Common myeloid progenitor, CD34-positive (primary cell): ENCODE measurements at regions not wholly inside any gene's neighbourhood (a gene's known extent, or its start where the extent isn't known, plus 50 kb on each side); places are given as distances from the start of the nearest gene placed in this dataset.

Experiments used
- CTCF ChIA-PET: fragments of 350-600 bp; sonication (Branson Sonifier 250); formaldehyde crosslinking; loops from one replicate; lab custom pipeline; 2021; ENCODE audit warnings: antibody characterized with exemption; lab: Charles Lee
- POLR2A ChIA-PET: fragments of 350-600 bp; sonication (Branson Sonifier 250); formaldehyde crosslinking; loops from one replicate; lab custom pipeline; 2021; ENCODE audit warnings: antibody characterized with exemption; lab: Charles Lee
- DNase-seq, 3 donors: peaks; one replicate each; pipeline versions ENCODE4 v3.0.0 to v3.0.0-alpha.2; 2013
- H3K27ac ChIP-seq, 2 experiments: 1 replicate in 1 of 2; 2 replicates in 1 of 2; pipeline ENCODE4 v1.7.0; 2013; ENCODE audit warnings: inconsistent platforms in 2 of 2, low read length in 2 of 2, mild to moderate bottlenecking in 2 of 2, low read depth in 1 of 2, moderate library complexity in 1 of 2; ENCODE audit not compliant: severe bottlenecking in 2 of 2, insufficient read depth in 1 of 2, poor library complexity in 1 of 2
- H3K27me3 ChIP-seq, 5 experiments: replicated peaks in 2 of 5; 1 replicate in 3 of 5; 2 replicates in 2 of 5; pipeline versions ENCODE4 v1.6.1 to v1.7.0; 2013; ENCODE audit warnings: low read length in 4 of 5, mild to moderate bottlenecking in 2 of 5, moderate library complexity in 2 of 5, inconsistent platforms in 1 of 5; ENCODE audit not compliant: insufficient read depth in 5 of 5, control insufficient read depth in 4 of 5
- H3K36me3 ChIP-seq, 4 experiments: 1 replicate in 2 of 4; 2 replicates in 2 of 4; pipeline versions ENCODE4 v1.6.1 to v1.7.0; 2013; ENCODE audit warnings: low read length in 3 of 4, control low read depth in 1 of 4, mild to moderate bottlenecking in 1 of 4; ENCODE audit not compliant: control insufficient read depth in 4 of 4, insufficient read depth in 4 of 4
- H3K4me1 ChIP-seq, 4 experiments: 1 replicate in 3 of 4; 2 replicates in 1 of 4; pipeline versions ENCODE4 v1.6.1 to v1.7.1; 2013; ENCODE audit warnings: low read length in 3 of 4, mild to moderate bottlenecking in 3 of 4, control low read depth in 1 of 4, inconsistent platforms in 1 of 4, moderate library complexity in 1 of 4; ENCODE audit not compliant: control insufficient read depth in 4 of 4, insufficient read depth in 4 of 4; ENCODE audit errors: control extremely low read depth in 1 of 4
- H3K4me3 ChIP-seq, 7 experiments: 1 replicate in 4 of 7; 2 replicates in 3 of 7; pipeline versions ENCODE4 v1.5.1 to v1.7.0; 2013; ENCODE audit warnings: mild to moderate bottlenecking in 7 of 7, low read length in 6 of 7, moderate library complexity in 6 of 7, inconsistent platforms in 2 of 7, low read depth in 2 of 7, control low read depth in 1 of 7; ENCODE audit not compliant: insufficient read depth in 4 of 7, control insufficient read depth in 1 of 7; ENCODE audit errors: extremely low read depth in 1 of 7
- H3K9me3 ChIP-seq, 5 experiments: 1 replicate in 4 of 5; 2 replicates in 1 of 5; pipeline versions ENCODE4 v1.6.1 to v1.7.1; 2013; ENCODE audit warnings: low read length in 4 of 5, mild to moderate bottlenecking in 2 of 5, inconsistent platforms in 1 of 5, low read depth in 1 of 5, moderate library complexity in 1 of 5; ENCODE audit not compliant: control insufficient read depth in 4 of 5, insufficient read depth in 2 of 5; ENCODE audit errors: control extremely low read depth in 1 of 5
- WGBS: methylation state at CpG from one replicate; pipeline ENCODE4 v1.1.5; 2013; ENCODE audit not compliant: insufficient coverage; 5-methylcytosine and 5-hydroxymethylcytosine counted together

DNA sequence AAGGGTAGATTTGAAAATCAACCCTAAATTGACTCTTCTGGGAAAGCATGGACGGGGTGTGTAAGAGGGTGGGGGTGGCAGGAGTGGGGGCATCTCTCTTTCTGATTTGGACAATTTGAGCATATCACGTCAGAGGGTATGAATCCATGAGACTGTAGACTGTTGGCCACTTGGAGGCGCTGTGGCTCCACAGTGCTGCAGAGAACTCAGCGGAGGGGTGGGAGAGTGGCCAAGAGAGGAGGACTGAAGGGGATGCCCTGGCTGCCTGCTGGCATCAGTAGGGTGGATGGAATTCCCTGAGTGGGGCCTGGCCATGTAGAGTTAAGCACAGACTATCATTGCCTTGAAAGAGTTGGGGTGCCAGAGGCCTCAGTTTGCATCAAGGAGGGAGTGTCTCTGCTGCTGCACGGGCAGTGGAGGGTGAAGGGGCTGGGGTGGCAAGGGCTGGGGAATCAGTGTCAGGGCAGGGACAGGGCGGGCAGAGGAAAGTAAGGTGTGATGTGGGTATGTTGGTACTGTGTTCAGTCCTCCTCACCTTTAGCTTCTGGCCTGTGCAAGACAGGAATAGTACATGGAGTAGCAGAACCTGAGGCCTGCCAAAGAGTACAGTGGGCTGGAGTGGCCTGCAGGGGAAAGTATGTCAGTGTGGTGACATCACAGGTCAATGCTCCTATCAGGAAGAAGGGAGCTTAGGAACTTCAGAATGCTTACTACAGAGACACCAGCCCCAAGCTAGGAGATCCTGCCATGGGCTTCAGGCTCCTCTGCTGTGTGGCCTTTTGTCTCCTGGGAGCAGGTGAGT, 133.5 kb upstream of the PRSS58 start:
- H3K4me3 ChIP-seq = no peak overlapping the region
- H3K36me3 ChIP-seq = no peaks in the 10 kb centered on the region
- no peak overlapping the region for H3K27ac ChIP-seq
- ChIA-PET POLR2A (no interaction called here), CTCF (interaction anchor here (0.7 to 2.8 kb wide), 30 partner anchors 8 to 424 kb away, joined by 3 to 15 read pairs (median 4); no protein-coding TSS in a partner anchor)
- H3K9me3 ChIP-seq = no peaks in the 10 kb centered on the region
- DNase-seq = peak; percentile 70 to 85 (median 77)
- 62% methylated on average over 5 of the region's 6 CpGs for WGBS
- peaks cover 0 to 16% (median 6%) of the 10 kb centered on the region in 4 experiments for H3K4me1 ChIP-seq
- H3K27me3 ChIP-seq = no peaks in the 10 kb centered on the region

- Histone ChIP-seq H3K27ac (no peak overlapping the region), H3K4me1 (peaks cover 6 to 34% (median 21%) of the 10 kb centered on the region in 4 experiments), H3K9me3 (no peaks in the 10 kb centered on the region), H3K27me3 (no peaks in the 10 kb centered on the region), H3K4me3 (no peak overlapping the region), H3K36me3 (no peaks in the 10 kb centered on the region)
- 82% methylated on average over 7 of the region's 7 CpGs for WGBS
- POLR2A ChIA-PET = no interaction called here
- CTCF ChIA-PET = interaction anchor here (0.6 to 2.8 kb wide), 16 partner anchors 18 to 746 kb away, joined by 3 to 12 read pairs (median 4); no protein-coding TSS in a partner anchor
- DNase-seq = no peak
These were observed 131.7 kb upstream of the PRSS58 start for GRCh38 chr7:142389544-142389943.

DNA sequence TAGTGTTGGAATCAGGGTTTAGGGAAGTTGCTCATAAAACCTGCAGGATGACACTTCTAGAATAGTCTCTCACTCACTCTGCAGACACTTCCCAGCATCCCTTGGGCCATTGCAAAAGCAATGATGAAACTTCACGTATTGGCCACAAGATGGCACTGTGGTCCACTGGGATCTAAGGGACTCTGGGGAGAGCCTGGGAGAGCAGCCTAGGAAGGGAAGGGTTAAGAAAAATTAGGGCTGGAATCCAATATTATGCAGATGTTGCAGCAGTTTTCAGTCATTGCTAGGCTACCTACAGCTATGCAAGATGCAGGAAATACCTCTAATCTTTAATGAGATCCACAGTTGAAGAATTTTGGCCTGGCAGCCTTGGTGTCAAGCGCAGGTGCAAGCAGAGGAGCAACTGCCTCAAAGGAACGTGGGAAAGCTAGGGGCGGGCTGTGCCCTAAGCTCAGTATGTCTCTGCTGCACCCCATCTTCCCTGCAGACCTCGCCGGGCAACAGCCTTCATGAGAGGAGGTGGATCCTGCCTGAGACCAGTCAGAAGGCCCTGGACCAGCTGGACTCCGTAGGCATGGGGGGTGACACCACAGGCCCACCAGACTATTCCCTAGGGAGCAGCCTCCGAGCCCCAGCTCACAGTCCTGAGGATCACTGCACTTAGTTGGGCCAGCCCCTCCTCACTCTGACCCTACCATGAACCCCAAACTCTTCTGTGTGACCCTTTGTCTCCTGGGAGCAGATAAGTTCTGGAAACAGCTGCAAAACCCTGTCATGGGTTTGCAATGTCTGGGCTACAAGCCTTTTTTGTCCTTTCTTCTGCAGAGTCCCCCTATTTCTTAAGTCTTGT, 127.9 kb upstream of the PRSS58 start:
- H3K4me3 ChIP-seq = no peak overlapping the region
- no peak overlapping the region for H3K27ac ChIP-seq
- POLR2A ChIA-PET = interaction anchor here (0.6 kb wide), 1 partner anchor 433 kb away, joined by 4 read pairs; no protein-coding TSS in a partner anchor
- 66% methylated on average over 7 of the region's 8 CpGs for WGBS
- CTCF ChIA-PET = interaction anchor here (0.6 to 10.5 kb wide), 44 partner anchors 9 to 425 kb away, joined by 3 to 152 read pairs (median 4); no protein-coding TSS in a partner anchor
- peak; percentile 81 to 85 (median 83) for DNase-seq
- H3K36me3 ChIP-seq = no peaks in the 10 kb centered on the region
- no peaks in the 10 kb centered on the region for H3K27me3 ChIP-seq
- peaks cover 6 to 41% (median 34%) of the 10 kb centered on the region in 4 experiments for H3K4me1 ChIP-seq
- H3K9me3 ChIP-seq = no peaks in the 10 kb centered on the region

GRCh38 chr7:142384493-142384922, 126.7 kb upstream of the PRSS58 start:
- POLR2A ChIA-PET = no interaction called here
- no peaks in the 10 kb centered on the region for H3K27me3 ChIP-seq
- DNase-seq = peak; percentile 74 to 95 (median 90)
- CTCF ChIA-PET = interaction anchor here (0.6 to 10.5 kb wide), 26 partner anchors 8 to 621 kb away, joined by 3 to 152 read pairs (median 4); no protein-coding TSS in a partner anchor
- H3K4me3 ChIP-seq = peak overlapping the region in 3 of 7 experiments; percentile 29 to 61 (median 51)
- 4% methylated on average over 11 of the region's 11 CpGs for WGBS
- H3K27ac ChIP-seq = peak overlapping the region; percentile 68 to 73
- no peaks in the 10 kb centered on the region for H3K9me3 ChIP-seq
- H3K36me3 ChIP-seq = no peaks in the 10 kb centered on the region
- H3K4me1 ChIP-seq = peaks cover 6 to 43% (median 33%) of the 10 kb centered on the region in 4 experiments

DNA sequence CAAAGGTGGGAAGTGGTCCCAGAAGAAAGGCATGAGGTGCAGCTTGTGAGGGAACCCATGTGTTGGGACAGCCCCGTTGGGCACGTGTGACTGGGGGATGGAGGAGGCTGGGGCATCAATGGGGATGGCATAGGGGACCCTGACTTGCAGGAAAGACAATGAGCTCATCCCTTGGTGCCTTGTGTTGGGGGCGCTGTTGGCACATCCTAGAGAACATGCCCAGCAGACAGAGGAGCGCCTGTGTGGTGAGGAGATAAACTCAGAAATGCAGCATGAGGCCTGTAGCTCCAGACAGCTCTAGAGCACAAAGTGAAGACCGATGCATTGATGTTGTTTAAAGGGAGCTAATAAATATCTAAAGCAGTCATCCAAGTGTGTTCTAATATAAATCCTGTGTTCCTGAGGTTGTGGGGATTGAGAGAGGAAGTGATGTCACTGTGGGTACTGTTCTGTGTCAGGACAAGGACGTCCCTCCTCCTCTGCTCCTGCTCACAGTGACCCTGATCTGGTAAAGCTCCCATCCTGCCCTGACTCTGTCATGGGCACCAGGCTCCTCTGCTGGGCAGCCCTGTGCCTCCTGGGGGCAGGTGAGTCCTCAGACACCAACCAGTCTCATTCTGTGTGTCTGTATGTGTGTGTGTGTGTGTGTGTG, 126.1 kb upstream of the PRSS58 start:
- H3K36me3 ChIP-seq = no peaks in the 10 kb centered on the region
- peaks cover 6 to 46% (median 31%) of the 10 kb centered on the region in 4 experiments for H3K4me1 ChIP-seq
- 58% methylated on average over 4 of the region's 6 CpGs for WGBS
- H3K9me3 ChIP-seq = no peaks in the 10 kb centered on the region
- H3K27me3 ChIP-seq = no peaks in the 10 kb centered on the region
- CTCF ChIA-PET = interaction anchor here (0.6 to 10.5 kb wide), 29 partner anchors 8 to 622 kb away, joined by 3 to 152 read pairs (median 4); no protein-coding TSS in a partner anchor
- H3K27ac ChIP-seq = peak overlapping the region; percentile 68 to 73
- POLR2A ChIA-PET = no interaction called here
- DNase-seq = peak; percentile 18 to 68 (median 67)
- peak overlapping the region in 1 of 7 experiments; percentile 51 for H3K4me3 ChIP-seq

GRCh38 chr7:142381727-142382390, 124.0 kb upstream of the PRSS58 start:
- DNase-seq = no peak
- H3K4me1 ChIP-seq = peaks cover 6 to 47% (median 31%) of the 10 kb centered on the region in 4 experiments
- H3K27me3 ChIP-seq = no peaks in the 10 kb centered on the region
- no peaks in the 10 kb centered on the region for H3K36me3 ChIP-seq
- no peak overlapping the region for H3K4me3 ChIP-seq
- ChIA-PET POLR2A (no interaction called here), CTCF (interaction anchor here (0.9 to 10.5 kb wide), 10 partner anchors 9 to 57 kb away, joined by 3 to 152 read pairs (median 4); no protein-coding TSS in a partner anchor)
- no peak overlapping the region for H3K27ac ChIP-seq
- 84% methylated on average over 2 of the region's 2 CpGs for WGBS
- no peaks in the 10 kb centered on the region for H3K9me3 ChIP-seq
